ENCODE measurements at regions not wholly inside any gene's neighbourhood (a gene's known extent, or its start where the extent isn't known, plus 50 kb on each side); places are given as distances from the start of the nearest gene placed in this dataset.

DNA sequence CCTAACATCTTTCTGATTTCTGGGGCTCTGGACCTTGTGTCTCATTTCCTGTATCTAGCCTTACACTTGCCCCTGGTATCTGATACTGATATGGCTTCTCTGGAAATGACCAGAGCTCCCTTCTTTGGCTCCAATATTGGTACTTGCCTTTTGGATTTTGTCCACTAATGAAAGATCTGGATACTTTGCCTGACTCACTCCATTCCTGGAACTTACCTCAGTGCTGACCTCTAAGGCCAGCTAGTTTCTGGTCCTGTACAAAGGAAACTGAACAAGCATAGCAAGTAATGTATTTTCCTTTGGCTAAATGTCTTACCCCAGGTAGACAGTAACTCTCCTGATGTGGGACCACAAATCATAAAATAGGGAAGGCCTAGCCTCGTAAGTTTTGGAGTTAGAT lies 93.8 kb upstream of the SLC4A7 start:
- TF ChIP-seq POLR2AphosphoS5 (IDR thresholded peaks at IDR 0.05; ENCODE audit: low read depth) (no peak), SPI1 (IDR thresholded peaks at IDR 0.05; ENCODE audit: borderline replicate concordance, low read depth) (peak; percentile 22; the same call in 1 of the 2 replicates)
- H3K4me3 ChIP-seq (replicated peaks; ENCODE audit: insufficient read depth, low read length) = no peak overlapping the region
- no peak for DNase-seq (ENCODE audit: low read depth in 1 of 2, low spot score in 1 of 2)
- H3K27ac ChIP-seq (replicated peaks) = no peak overlapping the region
- H3K27me3 ChIP-seq (ENCODE audit: insufficient read depth, poor library complexity, severe bottlenecking) = no peaks in the 10 kb centered on the region

DNA sequence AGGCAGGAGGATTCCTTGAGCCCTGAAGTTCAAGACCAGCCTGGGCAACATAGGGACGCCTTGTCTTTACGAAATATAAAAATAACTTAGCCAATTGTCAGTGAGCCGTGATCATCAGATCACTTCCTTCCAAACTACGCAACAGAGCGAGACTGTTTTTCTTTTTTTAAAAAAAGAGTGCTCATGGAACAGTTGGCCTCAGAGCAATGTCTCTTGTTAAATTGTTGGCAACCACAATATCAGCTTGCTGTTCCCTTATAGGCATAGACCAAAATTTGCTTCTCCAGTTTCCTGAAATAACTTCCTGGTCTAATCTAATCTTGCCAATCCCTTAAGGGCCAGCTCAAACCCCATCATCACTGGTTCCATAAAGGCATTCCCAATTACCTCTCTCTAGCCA lies 93.3 kb upstream of the SLC4A7 start:
- Histone ChIP-seq H3K27ac (replicated peaks) (no peak overlapping the region), H3K4me3 (replicated peaks; ENCODE audit: insufficient read depth, low read length) (no peak overlapping the region), H3K27me3 (ENCODE audit: insufficient read depth, poor library complexity, severe bottlenecking) (no peaks in the 10 kb centered on the region)
- no peak for DNase-seq (ENCODE audit: low read depth in 1 of 2, low spot score in 1 of 2)
- TF ChIP-seq SPI1 (IDR thresholded peaks at IDR 0.05; ENCODE audit: borderline replicate concordance, low read depth) = no peak
- TF ChIP-seq, protein P1, sequence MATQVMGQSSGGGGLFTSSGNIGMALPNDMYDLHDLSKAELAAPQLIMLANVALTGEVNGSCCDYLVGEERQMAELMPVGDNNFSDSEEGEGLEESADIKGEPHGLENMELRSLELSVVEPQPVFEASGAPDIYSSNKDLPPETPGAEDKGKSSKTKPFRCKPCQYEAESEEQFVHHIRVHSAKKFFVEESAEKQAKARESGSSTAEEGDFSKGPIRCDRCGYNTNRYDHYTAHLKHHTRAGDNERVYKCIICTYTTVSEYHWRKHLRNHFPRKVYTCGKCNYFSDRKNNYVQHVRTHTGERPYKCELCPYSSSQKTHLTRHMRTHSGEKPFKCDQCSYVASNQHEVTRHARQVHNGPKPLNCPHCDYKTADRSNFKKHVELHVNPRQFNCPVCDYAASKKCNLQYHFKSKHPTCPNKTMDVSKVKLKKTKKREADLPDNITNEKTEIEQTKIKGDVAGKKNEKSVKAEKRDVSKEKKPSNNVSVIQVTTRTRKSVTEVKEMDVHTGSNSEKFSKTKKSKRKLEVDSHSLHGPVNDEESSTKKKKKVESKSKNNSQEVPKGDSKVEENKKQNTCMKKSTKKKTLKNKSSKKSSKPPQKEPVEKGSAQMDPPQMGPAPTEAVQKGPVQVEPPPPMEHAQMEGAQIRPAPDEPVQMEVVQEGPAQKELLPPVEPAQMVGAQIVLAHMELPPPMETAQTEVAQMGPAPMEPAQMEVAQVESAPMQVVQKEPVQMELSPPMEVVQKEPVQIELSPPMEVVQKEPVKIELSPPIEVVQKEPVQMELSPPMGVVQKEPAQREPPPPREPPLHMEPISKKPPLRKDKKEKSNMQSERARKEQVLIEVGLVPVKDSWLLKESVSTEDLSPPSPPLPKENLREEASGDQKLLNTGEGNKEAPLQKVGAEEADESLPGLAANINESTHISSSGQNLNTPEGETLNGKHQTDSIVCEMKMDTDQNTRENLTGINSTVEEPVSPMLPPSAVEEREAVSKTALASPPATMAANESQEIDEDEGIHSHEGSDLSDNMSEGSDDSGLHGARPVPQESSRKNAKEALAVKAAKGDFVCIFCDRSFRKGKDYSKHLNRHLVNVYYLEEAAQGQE (IDR thresholded peaks at IDR 0.05; ENCODE audit: insufficient replicate concordance, low read depth) = no peak
- no peak for TF ChIP-seq POLR2AphosphoS5 (IDR thresholded peaks at IDR 0.05; ENCODE audit: low read depth)
- TF ChIP-seq, protein P2, sequence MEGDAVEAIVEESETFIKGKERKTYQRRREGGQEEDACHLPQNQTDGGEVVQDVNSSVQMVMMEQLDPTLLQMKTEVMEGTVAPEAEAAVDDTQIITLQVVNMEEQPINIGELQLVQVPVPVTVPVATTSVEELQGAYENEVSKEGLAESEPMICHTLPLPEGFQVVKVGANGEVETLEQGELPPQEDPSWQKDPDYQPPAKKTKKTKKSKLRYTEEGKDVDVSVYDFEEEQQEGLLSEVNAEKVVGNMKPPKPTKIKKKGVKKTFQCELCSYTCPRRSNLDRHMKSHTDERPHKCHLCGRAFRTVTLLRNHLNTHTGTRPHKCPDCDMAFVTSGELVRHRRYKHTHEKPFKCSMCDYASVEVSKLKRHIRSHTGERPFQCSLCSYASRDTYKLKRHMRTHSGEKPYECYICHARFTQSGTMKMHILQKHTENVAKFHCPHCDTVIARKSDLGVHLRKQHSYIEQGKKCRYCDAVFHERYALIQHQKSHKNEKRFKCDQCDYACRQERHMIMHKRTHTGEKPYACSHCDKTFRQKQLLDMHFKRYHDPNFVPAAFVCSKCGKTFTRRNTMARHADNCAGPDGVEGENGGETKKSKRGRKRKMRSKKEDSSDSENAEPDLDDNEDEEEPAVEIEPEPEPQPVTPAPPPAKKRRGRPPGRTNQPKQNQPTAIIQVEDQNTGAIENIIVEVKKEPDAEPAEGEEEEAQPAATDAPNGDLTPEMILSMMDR (IDR thresholded peaks at IDR 0.05; ENCODE audit: insufficient read depth, low read length) = no peak
- TF ChIP-seq GABPA (IDR thresholded peaks at IDR 0.05; ENCODE audit: low read depth) = no peak

DNA sequence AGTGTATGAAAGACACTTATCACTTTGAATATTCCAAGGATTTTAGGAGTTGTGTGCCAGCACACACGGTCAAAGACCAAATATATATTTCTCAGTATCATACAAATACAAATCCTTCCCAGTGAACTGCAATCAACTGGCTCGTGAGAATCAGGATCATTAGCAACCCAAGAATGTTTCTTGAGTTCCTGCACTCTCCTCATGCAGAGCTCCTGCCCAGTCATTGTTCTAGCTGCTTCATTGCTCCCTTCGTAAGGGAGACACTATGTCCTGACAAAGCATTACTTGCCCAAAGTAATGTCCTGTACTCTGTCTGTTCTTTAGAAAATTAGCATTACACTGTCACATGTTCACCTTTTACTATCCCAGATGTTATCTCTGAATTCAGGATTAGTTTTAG lies 92.0 kb upstream of the SLC4A7 start:
- no peak for DNase-seq (ENCODE audit: low read depth in 1 of 2, low spot score in 1 of 2)
- no peaks in the 10 kb centered on the region for H3K27me3 ChIP-seq (ENCODE audit: insufficient read depth, poor library complexity, severe bottlenecking)
- H3K4me3 ChIP-seq (replicated peaks; ENCODE audit: insufficient read depth, low read length) = no peak overlapping the region
- H3K27ac ChIP-seq (replicated peaks) = no peak overlapping the region
- TF ChIP-seq SPI1 (IDR thresholded peaks at IDR 0.05; ENCODE audit: borderline replicate concordance, low read depth) = no peak
- no peak for TF ChIP-seq GABPA (IDR thresholded peaks at IDR 0.05; ENCODE audit: low read depth)
- TF ChIP-seq, protein P1 (IDR thresholded peaks at IDR 0.05; ENCODE audit: insufficient replicate concordance, low read depth) = no peak

DNA sequence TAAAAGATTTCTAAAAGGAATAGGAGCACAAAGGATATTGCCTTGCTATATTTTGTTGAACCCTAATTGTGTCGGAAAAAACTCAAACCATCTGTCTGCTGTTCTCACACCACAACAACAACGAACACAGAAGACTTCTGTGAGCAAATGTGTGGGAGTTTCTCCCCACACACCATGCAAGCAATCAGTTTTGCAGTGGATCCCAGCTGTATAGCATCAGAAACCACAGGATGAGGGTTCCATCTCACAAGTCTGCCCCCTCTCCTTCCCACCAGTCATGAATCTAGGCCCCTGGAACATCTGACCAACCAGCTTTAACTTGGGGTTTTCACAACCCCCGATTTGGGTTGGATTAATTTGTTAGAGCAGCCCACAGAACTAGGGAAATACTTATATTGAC lies 91.3 kb upstream of the SLC4A7 start:
- peak in 1 of 2 experiments; percentile 27 for DNase-seq (ENCODE audit: low read depth in 1 of 2, low spot score in 1 of 2)
- TF ChIP-seq POLR2AphosphoS5 (IDR thresholded peaks at IDR 0.05; ENCODE audit: low read depth) (peak; percentile 81), GABPA (IDR thresholded peaks at IDR 0.05; ENCODE audit: low read depth) (no peak)
- Histone ChIP-seq H3K27me3 (ENCODE audit: insufficient read depth, poor library complexity, severe bottlenecking) (no peaks in the 10 kb centered on the region), H3K4me3 (replicated peaks; ENCODE audit: insufficient read depth, low read length) (no peak overlapping the region), H3K27ac (replicated peaks) (no peak overlapping the region)

DNA sequence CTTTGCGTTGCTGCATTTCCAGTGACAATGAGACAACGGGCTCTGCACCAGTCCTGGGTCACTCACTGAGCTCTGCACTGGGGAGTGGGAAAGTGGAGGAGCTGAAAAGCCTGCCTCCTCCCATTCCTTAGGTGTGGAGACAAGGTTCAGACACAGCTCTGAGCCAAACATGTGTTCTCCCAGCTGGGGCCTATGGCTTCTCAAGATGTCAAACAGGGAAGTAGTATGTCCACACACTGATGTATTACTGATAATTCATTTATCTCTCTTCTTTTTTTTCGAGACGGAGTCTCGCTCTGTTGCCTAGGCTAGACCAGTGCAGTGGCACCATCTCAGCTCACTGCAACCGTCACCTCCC lies 90.2 kb upstream of the SLC4A7 start:
- Histone ChIP-seq H3K27me3 (ENCODE audit: insufficient read depth, poor library complexity, severe bottlenecking) (no peaks in the 10 kb centered on the region), H3K27ac (replicated peaks) (no peak overlapping the region)
- TF ChIP-seq, protein P2 (IDR thresholded peaks at IDR 0.05; ENCODE audit: insufficient read depth, low read length) = no peak
- no peak for TF ChIP-seq SPI1 (IDR thresholded peaks at IDR 0.05; ENCODE audit: borderline replicate concordance, low read depth)
- TF ChIP-seq, protein P1 (IDR thresholded peaks at IDR 0.05; ENCODE audit: insufficient replicate concordance, low read depth) = no peak
- TF ChIP-seq POLR2AphosphoS5 (IDR thresholded peaks at IDR 0.05; ENCODE audit: low read depth) = no peak
- TF ChIP-seq GABPA (IDR thresholded peaks at IDR 0.05; ENCODE audit: low read depth) = no peak

More for the DNA sequence above, 90.2 kb upstream of the SLC4A7 start:
- H3K4me3 ChIP-seq (replicated peaks; ENCODE audit: insufficient read depth, low read length) = no peak overlapping the region
- DNase-seq (ENCODE audit: low read depth in 1 of 2, low spot score in 1 of 2) = no peak
